Neural cell (in vitro differentiated cells): ENCODE measurements at regions not wholly inside any gene's neighbourhood (a gene's known extent, or its start where the extent isn't known, plus 50 kb on each side); places are given as distances from the start of the nearest gene placed in this dataset.

Source experiments
- H2AFZ ChIP-seq: fragments of 200-600, 300-800 bp; sonication (generic), shearing (Covaris generic); 2 replicates; pipeline ENCODE4 v1.6.0; 2014; ENCODE audit warnings: low read depth, mild to moderate bottlenecking, antibody characterized with exemption, low read length, moderate library complexity
- H3F3A ChIP-seq: fragments of 200-600 bp; shearing (Covaris generic); 2 replicates; pipeline ENCODE4 v1.6.1; 2016; ENCODE audit warnings: mild to moderate bottlenecking, moderate library complexity, mixed read lengths, antibody characterized with exemption, low read length; ENCODE audit not compliant: insufficient read depth, poor library complexity, severe bottlenecking
- H3K27ac ChIP-seq: fragments of 200-600, 300-800 bp; sonication (generic), shearing (Covaris generic); 2 replicates; pipeline ENCODE4 v1.5.1; 2014; ENCODE audit warnings: mild to moderate bottlenecking, low read length, moderate library complexity
- H3K27me3 ChIP-seq: fragments of 300-800, 200-600 bp; sonication (generic), shearing (Covaris generic); 2 replicates; pipeline ENCODE4 v1.6.0; 2014; ENCODE audit warnings: mild to moderate bottlenecking, low read depth, low read length, moderate library complexity; ENCODE audit not compliant: insufficient read depth
- H3K36me3 ChIP-seq: fragments of 300-800, 200-600 bp; sonication (generic), shearing (Covaris generic); 2 replicates; pipeline ENCODE4 v1.5.1; 2014; ENCODE audit warnings: mild to moderate bottlenecking, antibody characterized with exemption, low read length, moderate library complexity; ENCODE audit not compliant: insufficient read depth
- H3K4me2 ChIP-seq: fragments of 300-800, 200-600 bp; sonication (generic), shearing (Covaris generic); 2 replicates; pipeline ENCODE4 v1.6.0; 2014; ENCODE audit warnings: mild to moderate bottlenecking, low read length
- H3K4me3 ChIP-seq: fragments of 300-800, 200-600 bp; sonication (generic), shearing (Covaris generic); 2 replicates; pipeline ENCODE4 v1.5.1; 2014; ENCODE audit warnings: mild to moderate bottlenecking, low read length, moderate library complexity
- H3K79me2 ChIP-seq: fragments of 200-600 bp; shearing (Covaris generic); replicated peaks from 2 replicates; pipeline ENCODE4 v1.6.0; 2014; ENCODE audit warnings: mild to moderate bottlenecking, low read length, moderate library complexity; ENCODE audit not compliant: insufficient read depth
- H3K9ac ChIP-seq: fragments of 300-800, 200-600 bp; sonication (generic), shearing (Covaris generic); 2 replicates; pipeline ENCODE4 v1.6.1; 2016; ENCODE audit warnings: mild to moderate bottlenecking, low read length, mixed read lengths
- H3K9me2 ChIP-seq: fragments of 200-600 bp; shearing (Covaris generic); 2 replicates; pipeline ENCODE4 v1.6.1; 2016; ENCODE audit warnings: mild to moderate bottlenecking, low read length, mixed read lengths; ENCODE audit not compliant: insufficient read depth
- H3K9me3 ChIP-seq: fragments of 200-600, 300-800 bp; sonication (generic), shearing (Covaris generic); 2 replicates; pipeline ENCODE4 v1.6.1; 2016; ENCODE audit warnings: mild to moderate bottlenecking, mixed run types, low read length, moderate library complexity, mixed read lengths
- H4K20me1 ChIP-seq: fragments of 200-600 bp; shearing (Covaris generic); 2 replicates; pipeline ENCODE4 v1.6.1; 2016; ENCODE audit warnings: mild to moderate bottlenecking, mixed run types; ENCODE audit not compliant: insufficient read depth
- CTCF ChIP-seq: fragments of 450-650 bp; IDR thresholded peaks from 2 replicates; pipeline ENCODE4 v1.5.1; 2014; ENCODE audit warnings: antibody characterized with exemption, mild to moderate bottlenecking, moderate library complexity; ENCODE audit not compliant: poor library complexity, severe bottlenecking
- EP300 ChIP-seq: fragments of 450-650 bp; conservative IDR thresholded peaks from 2 replicates; pipeline ENCODE4 v1.6.1; 2014; ENCODE audit warnings: antibody characterized with exemption, mild to moderate bottlenecking, moderate library complexity; ENCODE audit not compliant: poor library complexity, severe bottlenecking
- EZH2 ChIP-seq: fragments of 200-600, 300-800 bp; shearing (Covaris generic), sonication (generic); IDR thresholded peaks from 2 replicates; pipeline ENCODE4 v1.6.1; 2014; ENCODE audit warnings: antibody characterized with exemption, low read length, borderline replicate concordance, mild to moderate bottlenecking; ENCODE audit not compliant: insufficient read depth, poor library complexity, severe bottlenecking
- MXI1 ChIP-seq: fragments of 450-650 bp; conservative IDR thresholded peaks from 2 replicates; pipeline ENCODE4 v1.6.1; 2014; ENCODE audit warnings: antibody characterized with exemption, mild to moderate bottlenecking; ENCODE audit not compliant: poor library complexity, severe bottlenecking
- POLR2AphosphoS5 ChIP-seq: IDR thresholded peaks from 2 replicates; pipeline ENCODE4 v1.6.1; 2012
- RAD21 ChIP-seq: fragments of 450-650 bp; conservative IDR thresholded peaks from 2 replicates; pipeline ENCODE4 v1.6.1; 2014; ENCODE audit warnings: antibody characterized with exemption, mild to moderate bottlenecking, moderate library complexity
- REST ChIP-seq: IDR thresholded peaks from 2 replicates; pipeline ENCODE4 v1.6.1; 2012; ENCODE audit warnings: borderline replicate concordance
- SMC3 ChIP-seq: fragments of 450-650 bp; conservative IDR thresholded peaks from 2 replicates; pipeline ENCODE4 v1.6.1; 2014; ENCODE audit warnings: antibody characterized with exemption, mild to moderate bottlenecking, moderate library complexity; ENCODE audit not compliant: poor library complexity
- TAF1 ChIP-seq: IDR thresholded peaks from 2 replicates; pipeline ENCODE4 v1.6.1; 2012; ENCODE audit warnings: low read depth

DNA sequence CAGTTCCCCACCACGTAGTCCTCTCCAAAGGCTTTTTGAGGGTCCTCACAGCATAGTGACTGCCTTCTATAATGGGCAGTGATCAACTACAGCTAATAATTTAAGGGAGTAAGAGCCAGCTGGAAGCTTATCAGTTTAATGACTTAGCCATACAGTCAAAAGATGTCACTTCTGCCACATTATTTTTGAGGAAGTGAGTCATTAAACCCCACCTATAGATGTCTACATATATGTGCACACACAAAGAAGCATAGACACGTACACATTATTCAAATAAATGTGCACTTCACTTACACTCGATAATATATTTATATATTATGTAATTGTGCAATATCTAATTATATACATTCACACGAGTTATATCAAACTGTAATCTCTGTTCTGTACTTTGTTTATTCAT is 1704.7 kb downstream of the KCNT2 start:
- Histone ChIP-seq H3K4me2 (no peak overlapping the region), H3K36me3 (no peaks in the 10 kb centered on the region), H3K79me2 (no peaks in the 10 kb centered on the region), H3F3A (no peaks in the 10 kb centered on the region), H3K4me3 (no peak overlapping the region), H3K27ac (no peak overlapping the region), H3K9me2 (no peaks in the 10 kb centered on the region), H3K27me3 (no peaks in the 10 kb centered on the region), H3K9ac (no peak overlapping the region), H3K9me3 (no peaks in the 10 kb centered on the region), H4K20me1 (no peaks in the 10 kb centered on the region), H2AFZ (no peak overlapping the region)
- TF ChIP-seq EP300, result no peak
- no peak for TF ChIP-seq RAD21
- TF ChIP-seq MXI1, result no peak
- TF ChIP-seq CTCF, result no peak
- TF ChIP-seq TAF1, result no peak
- no peak for TF ChIP-seq EZH2
- no peak for TF ChIP-seq POLR2AphosphoS5
- no peak for TF ChIP-seq SMC3
- TF ChIP-seq REST, result no peak

DNA sequence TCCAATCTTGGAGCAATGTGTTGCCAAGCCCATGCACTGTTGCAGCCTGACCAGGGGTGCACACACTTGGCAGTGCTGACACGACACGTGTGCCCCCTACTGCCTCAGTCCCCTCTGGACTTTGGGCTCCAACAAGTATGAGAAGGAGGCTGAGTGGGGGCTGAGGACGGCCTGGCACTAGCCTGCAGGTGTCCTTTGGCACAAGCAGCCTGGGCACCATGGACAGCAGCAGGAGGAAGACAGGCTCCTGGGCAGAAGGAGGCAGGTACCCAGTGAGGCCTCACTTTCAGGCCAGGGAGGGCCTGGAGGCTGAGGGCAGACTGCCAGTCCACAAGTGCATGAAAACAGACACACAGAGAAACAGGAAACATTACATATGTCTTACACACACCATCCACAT is 1702.9 kb upstream of the B3GALT2 start:
- Histone ChIP-seq H3K4me2 (no peak overlapping the region), H3F3A (no peaks in the 10 kb centered on the region), H3K4me3 (no peak overlapping the region), H3K27ac (no peak overlapping the region), H2AFZ (no peak overlapping the region), H3K36me3 (no peaks in the 10 kb centered on the region), H3K27me3 (no peaks in the 10 kb centered on the region), H3K9ac (no peak overlapping the region), H3K9me2 (no peaks in the 10 kb centered on the region), H3K79me2 (no peaks in the 10 kb centered on the region), H4K20me1 (no peaks in the 10 kb centered on the region), H3K9me3 (peaks cover 5% of the 10 kb centered on the region)
- TF ChIP-seq EP300, result no peak
- TF ChIP-seq MXI1, result no peak
- no peak for TF ChIP-seq POLR2AphosphoS5
- no peak for TF ChIP-seq SMC3
- no peak for TF ChIP-seq CTCF
- TF ChIP-seq RAD21, result no peak
- TF ChIP-seq EZH2, result no peak
- TF ChIP-seq REST, result no peak
- TF ChIP-seq TAF1, result no peak
